OCI-LY3 (cell line): ENCODE measurements at regions not wholly inside any gene's neighbourhood (a gene's known extent, or its start where the extent isn't known, plus 50 kb on each side); places are given as distances from the start of the nearest gene placed in this dataset.

Source experiments
- H2AFZ ChIP-seq: fragments of 200-600, 300-600 bp; shearing (Covaris generic); 2 replicates; pipeline ENCODE4 v1.6.0; 2014; ENCODE audit warnings: antibody characterized with exemption, low read depth, low read length
- H3K27ac ChIP-seq: fragments of 200-600, 300-600 bp; sonication (generic); 2 replicates; pipeline ENCODE4 v1.5.1; 2014; ENCODE audit warnings: mild to moderate bottlenecking, low read length, moderate library complexity, mixed read lengths
- H3K27me3 ChIP-seq: fragments of 200-600, 300-600 bp; sonication (generic); 2 replicates; pipeline ENCODE4 v1.6.1; 2014; ENCODE audit warnings: low read depth, low read length, mixed read lengths
- H3K36me3 ChIP-seq: fragments of 200-600, 300-600 bp; sonication (generic); replicated peaks from 2 replicates; pipeline ENCODE3; 2014; ENCODE audit warnings: low read depth, low read length, mixed read lengths
- H3K4me1 ChIP-seq: fragments of 300-600, 200-600 bp; sonication (generic); 2 replicates; pipeline ENCODE4 v1.6.1; 2014; ENCODE audit warnings: low read length, mixed read lengths
- H3K4me2 ChIP-seq: fragments of 200-600, 300-600 bp; sonication (generic); 2 replicates; pipeline ENCODE4 v1.6.1; 2014; ENCODE audit warnings: low read length, mixed read lengths
- H3K4me3 ChIP-seq: fragments of 300-600, 200-600 bp; sonication (generic); 2 replicates; pipeline ENCODE4 v1.5.1; 2014; ENCODE audit warnings: antibody characterized with exemption, mild to moderate bottlenecking, low read length, moderate library complexity
- H3K79me2 ChIP-seq: fragments of 300-600, 200-600 bp; shearing (Covaris generic); 2 replicates; pipeline ENCODE4 v1.6.1; 2014; ENCODE audit warnings: mild to moderate bottlenecking, low read length, mixed read lengths
- H3K9ac ChIP-seq: fragments of 300-600, 200-600 bp; shearing (Covaris generic); 2 replicates; pipeline ENCODE4 v1.6.0; 2014; ENCODE audit warnings: mild to moderate bottlenecking, low read length, moderate library complexity
- H3K9me3 ChIP-seq: fragments of 200-600, 300-600 bp; shearing (Covaris generic); 2 replicates; pipeline ENCODE4 v1.6.1; 2014; ENCODE audit warnings: low read length, mixed read lengths; ENCODE audit not compliant: insufficient read depth
- H4K20me1 ChIP-seq: fragments of 200-600, 300-600 bp; sonication (generic); 2 replicates; pipeline ENCODE4 v1.6.1; 2016; ENCODE audit warnings: low read length, mixed read lengths; ENCODE audit not compliant: insufficient read depth
- EZH2phosphoT487 ChIP-seq: fragments of 200-600 bp; shearing (Covaris generic); IDR thresholded peaks from 2 replicates; pipeline ENCODE4 v1.6.1; 2018; ENCODE audit warnings: antibody characterized with exemption, mixed run types, low read depth
- TF ChIP-seq, protein P1 (sequence below): fragments of 200-600, 300-600 bp; sonication (generic); IDR thresholded peaks from 2 replicates; pipeline ENCODE4 v1.5.1; 2014; ENCODE audit warnings: antibody characterized with exemption, low read length, low read depth

DNA sequence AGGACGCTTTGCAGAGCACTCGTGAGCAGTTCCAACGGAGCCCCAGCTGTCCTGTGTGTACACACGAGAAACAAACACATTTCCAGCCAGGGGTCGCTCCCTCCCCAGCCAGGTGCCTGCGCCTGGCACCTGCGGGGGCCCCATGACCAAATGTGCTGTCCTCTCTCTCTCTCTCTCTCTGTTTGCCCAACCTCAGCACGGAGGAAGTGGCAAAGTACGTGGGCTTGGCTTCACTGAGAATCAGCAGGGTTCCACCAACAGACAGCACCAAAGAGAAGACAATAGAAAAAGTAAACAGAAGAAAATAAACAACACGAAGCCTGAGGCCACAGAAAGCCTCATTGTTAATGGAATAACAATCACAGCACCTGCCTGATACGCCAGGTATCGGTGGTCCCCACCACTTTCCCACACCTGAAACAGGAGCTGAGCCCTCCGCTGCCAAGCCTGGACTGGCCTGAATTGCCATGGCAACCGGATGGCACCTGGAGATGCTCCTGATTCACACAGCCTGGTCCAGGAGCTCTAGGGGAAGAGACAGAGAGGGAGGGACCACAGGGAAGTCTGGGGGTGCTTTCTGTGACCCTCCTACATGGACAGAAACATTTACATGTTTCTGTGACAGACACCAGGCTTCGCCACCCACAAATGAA is 103.9 kb upstream of the CACNA1A start:
- Histone ChIP-seq H3K9me3 (no peaks in the 10 kb centered on the region), H3K4me2 (0 out of 2 replicates have a peak overlapping the region, but pooled peaks have one; percentile 4), H3K9ac (no peak overlapping the region), H4K20me1 (no peaks in the 10 kb centered on the region), H2AFZ (no peak overlapping the region), H3K4me1 (no peaks in the 10 kb centered on the region; the same call in 1 of the 2 replicates), H3K27me3 (0 out of 2 replicates have a peak, but pooled peaks cover 3% of the 10 kb centered on the region), H3K79me2 (no peaks in the 10 kb centered on the region), H3K27ac (no peak overlapping the region), H3K36me3 (no peaks in the 10 kb centered on the region), H3K4me3 (no peak overlapping the region)
- TF ChIP-seq, protein P1, sequence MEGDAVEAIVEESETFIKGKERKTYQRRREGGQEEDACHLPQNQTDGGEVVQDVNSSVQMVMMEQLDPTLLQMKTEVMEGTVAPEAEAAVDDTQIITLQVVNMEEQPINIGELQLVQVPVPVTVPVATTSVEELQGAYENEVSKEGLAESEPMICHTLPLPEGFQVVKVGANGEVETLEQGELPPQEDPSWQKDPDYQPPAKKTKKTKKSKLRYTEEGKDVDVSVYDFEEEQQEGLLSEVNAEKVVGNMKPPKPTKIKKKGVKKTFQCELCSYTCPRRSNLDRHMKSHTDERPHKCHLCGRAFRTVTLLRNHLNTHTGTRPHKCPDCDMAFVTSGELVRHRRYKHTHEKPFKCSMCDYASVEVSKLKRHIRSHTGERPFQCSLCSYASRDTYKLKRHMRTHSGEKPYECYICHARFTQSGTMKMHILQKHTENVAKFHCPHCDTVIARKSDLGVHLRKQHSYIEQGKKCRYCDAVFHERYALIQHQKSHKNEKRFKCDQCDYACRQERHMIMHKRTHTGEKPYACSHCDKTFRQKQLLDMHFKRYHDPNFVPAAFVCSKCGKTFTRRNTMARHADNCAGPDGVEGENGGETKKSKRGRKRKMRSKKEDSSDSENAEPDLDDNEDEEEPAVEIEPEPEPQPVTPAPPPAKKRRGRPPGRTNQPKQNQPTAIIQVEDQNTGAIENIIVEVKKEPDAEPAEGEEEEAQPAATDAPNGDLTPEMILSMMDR, result peak; percentile 40
- TF ChIP-seq EZH2phosphoT487, result no peak

DNA sequence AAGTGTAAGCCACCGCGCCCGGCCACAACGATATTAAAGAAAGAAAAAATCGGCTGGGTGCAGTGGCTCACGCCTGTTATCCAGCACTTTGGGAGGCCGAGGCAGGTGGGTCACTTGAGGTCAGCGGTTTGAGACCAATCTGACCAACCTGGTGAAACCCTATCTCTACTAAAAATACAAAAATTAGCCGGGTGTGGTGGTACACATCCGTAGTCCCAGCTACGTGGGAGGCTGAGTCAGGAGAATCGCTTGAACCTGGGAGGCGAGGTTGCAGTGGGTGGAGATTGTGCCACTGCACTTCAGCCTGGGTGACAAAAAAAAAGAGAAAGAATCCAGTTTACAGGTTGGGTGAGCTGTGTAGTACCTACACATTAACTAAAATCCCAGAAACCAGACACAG is 99.9 kb upstream of the CACNA1A start:
- no peak overlapping the region for H2AFZ ChIP-seq
- no peak overlapping the region for H3K27ac ChIP-seq
- 0 out of 2 replicates have a peak, but pooled peaks cover 3% of the 10 kb centered on the region for H3K27me3 ChIP-seq
- TF ChIP-seq, protein P1, result no peak
- no peak for TF ChIP-seq EZH2phosphoT487
- no peaks in the 10 kb centered on the region for H3K79me2 ChIP-seq
- H3K9me3 ChIP-seq, result no peaks in the 10 kb centered on the region
- H3K4me2 ChIP-seq, result no peak overlapping the region
- H3K4me1 ChIP-seq, result no peaks in the 10 kb centered on the region; the same call in 1 of the 2 replicates
- no peak overlapping the region for H3K9ac ChIP-seq
- H4K20me1 ChIP-seq, result no peaks in the 10 kb centered on the region
- H3K4me3 ChIP-seq, result no peak overlapping the region
- H3K36me3 ChIP-seq, result no peaks in the 10 kb centered on the region

DNA sequence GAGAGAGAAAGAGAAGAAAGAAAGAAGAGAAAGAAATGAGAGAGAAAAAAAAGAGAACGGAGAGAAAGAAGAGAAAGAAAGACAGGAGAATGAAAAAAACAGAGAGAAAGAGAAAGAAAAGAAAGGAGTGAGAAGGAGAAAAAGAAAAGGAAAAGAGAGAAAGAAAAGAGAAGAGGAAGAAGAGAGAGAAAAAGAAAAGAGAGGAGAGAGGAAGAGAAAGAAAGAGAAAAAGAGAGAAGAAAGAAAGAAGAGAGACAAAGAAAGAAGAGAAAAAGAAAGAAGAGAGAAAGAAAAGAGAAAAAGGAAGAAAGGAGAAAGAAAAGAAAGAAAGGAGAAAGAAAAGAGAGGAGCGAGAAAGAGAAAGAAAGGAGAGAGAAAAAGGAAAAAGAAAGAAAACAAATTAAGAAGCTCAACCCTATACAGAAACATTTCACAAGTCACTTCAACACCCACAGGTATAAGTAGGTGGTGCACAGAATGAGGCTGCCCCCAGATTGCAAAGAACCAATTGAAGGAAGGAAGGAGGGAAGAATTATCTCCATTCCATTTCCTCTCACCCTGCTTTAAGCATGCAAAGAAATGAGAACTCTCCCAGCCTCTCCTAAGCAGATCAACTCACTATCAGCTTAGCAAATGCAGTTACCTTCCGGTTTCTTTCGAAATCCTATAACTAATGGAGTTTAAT is 98.8 kb upstream of the CACNA1A start:
- TF ChIP-seq, protein P1, result no peak
- TF ChIP-seq EZH2phosphoT487, result no peak
- Histone ChIP-seq H3K27ac (no peak overlapping the region), H3K4me3 (no peak overlapping the region), H3K4me2 (no peak overlapping the region), H3K9me3 (no peaks in the 10 kb centered on the region), H3K27me3 (0 out of 2 replicates have a peak, but pooled peaks cover 3% of the 10 kb centered on the region), H3K36me3 (no peaks in the 10 kb centered on the region), H3K9ac (no peak overlapping the region), H4K20me1 (no peaks in the 10 kb centered on the region), H2AFZ (no peak overlapping the region), H3K4me1 (no peaks in the 10 kb centered on the region; the same call in 1 of the 2 replicates), H3K79me2 (no peaks in the 10 kb centered on the region)

GRCh38 chr19:13600802-13601201 is 94.5 kb upstream of the CACNA1A start:
- Histone ChIP-seq H3K9me3 (no peaks in the 10 kb centered on the region), H3K9ac (no peak overlapping the region), H3K27ac (no peak overlapping the region), H3K4me1 (peaks cover 4% of the 10 kb centered on the region), H3K4me3 (no peak overlapping the region), H3K36me3 (no peaks in the 10 kb centered on the region), H3K27me3 (peaks cover 9% of the 10 kb centered on the region; the same call in 1 of the 2 replicates), H3K79me2 (no peaks in the 10 kb centered on the region), H3K4me2 (no peak overlapping the region), H2AFZ (no peak overlapping the region), H4K20me1 (no peaks in the 10 kb centered on the region)
- TF ChIP-seq, protein P1, result no peak
- no peak for TF ChIP-seq EZH2phosphoT487
